ENCODE measurements at regions not wholly inside any gene's neighbourhood (a gene's known extent, or its start where the extent isn't known, plus 50 kb on each side); places are given as distances from the start of the nearest gene placed in this dataset.
"Not testable (repeated sequence)": the region's sequence is repeated elsewhere in the genome, so short reads cannot be mapped to it uniquely, and the experiment has no call there.

DNA sequence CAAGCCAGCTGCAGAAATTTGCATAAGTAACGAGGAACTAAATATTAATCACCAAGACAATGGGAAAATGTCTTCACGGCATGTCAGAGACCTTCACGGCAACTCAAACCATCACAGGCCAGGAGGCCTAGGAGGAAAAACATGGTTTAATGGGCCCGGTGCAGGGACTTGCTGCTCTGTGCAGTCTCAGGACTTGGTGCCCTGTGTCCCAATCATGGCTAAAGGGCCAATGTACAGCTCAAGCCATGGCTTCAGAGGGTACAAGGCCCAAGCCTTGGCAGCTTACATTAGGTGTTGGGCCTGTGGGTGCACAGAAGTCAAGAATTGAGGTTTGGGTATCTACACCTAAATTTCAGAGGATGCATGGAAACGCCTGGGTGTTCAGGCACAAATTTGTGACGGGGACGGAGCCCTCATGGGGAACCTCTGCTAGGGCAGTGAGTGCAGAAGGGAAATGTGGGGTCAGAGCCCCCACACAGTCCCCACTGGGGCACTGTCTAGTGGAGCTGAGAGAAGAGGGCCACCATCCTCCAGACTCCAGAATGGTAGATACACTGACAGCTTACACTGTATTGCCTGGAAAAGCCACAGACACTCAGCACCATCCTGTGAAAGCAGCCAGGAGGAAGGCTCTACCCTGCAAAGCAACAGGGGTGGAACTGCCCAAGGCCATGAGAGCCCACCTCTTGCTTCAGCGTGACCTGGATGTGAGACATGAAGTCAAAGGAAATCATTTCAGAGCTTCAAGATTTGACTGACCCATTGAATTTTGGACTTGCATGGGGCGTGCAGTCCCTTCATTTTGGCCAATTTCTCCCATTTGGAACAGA, 5284.3 kb upstream of the TPTE start:
- TF ChIP-seq, protein P1, sequence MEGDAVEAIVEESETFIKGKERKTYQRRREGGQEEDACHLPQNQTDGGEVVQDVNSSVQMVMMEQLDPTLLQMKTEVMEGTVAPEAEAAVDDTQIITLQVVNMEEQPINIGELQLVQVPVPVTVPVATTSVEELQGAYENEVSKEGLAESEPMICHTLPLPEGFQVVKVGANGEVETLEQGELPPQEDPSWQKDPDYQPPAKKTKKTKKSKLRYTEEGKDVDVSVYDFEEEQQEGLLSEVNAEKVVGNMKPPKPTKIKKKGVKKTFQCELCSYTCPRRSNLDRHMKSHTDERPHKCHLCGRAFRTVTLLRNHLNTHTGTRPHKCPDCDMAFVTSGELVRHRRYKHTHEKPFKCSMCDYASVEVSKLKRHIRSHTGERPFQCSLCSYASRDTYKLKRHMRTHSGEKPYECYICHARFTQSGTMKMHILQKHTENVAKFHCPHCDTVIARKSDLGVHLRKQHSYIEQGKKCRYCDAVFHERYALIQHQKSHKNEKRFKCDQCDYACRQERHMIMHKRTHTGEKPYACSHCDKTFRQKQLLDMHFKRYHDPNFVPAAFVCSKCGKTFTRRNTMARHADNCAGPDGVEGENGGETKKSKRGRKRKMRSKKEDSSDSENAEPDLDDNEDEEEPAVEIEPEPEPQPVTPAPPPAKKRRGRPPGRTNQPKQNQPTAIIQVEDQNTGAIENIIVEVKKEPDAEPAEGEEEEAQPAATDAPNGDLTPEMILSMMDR (IDR thresholded peaks at IDR 0.05; ENCODE audit: low read depth, low read length) = not testable (repeated sequence)
- not testable (repeated sequence) for TF ChIP-seq EZH2phosphoT487 (IDR thresholded peaks at IDR 0.05; ENCODE audit: low read depth)
